Naive thymus-derived CD8-positive, alpha-beta T cell (primary cell): ENCODE measurements at regions not wholly inside any gene's neighbourhood (a gene's known extent, or its start where the extent isn't known, plus 50 kb on each side); places are given as distances from the start of the nearest gene placed in this dataset.

Source experiments
- ATAC-seq, 2 donors: fragments of 150-1000 bp; cut with Tn5 transposase in 1 of 2; sonication (Bioruptor Pico), chemical (Tn5 transposase) in 1 of 2; 1 replicate in 1 of 2; 2 replicates in 1 of 2; pipeline ENCODE4 v1.10.0; 2021; ENCODE audit warnings: mild to moderate bottlenecking in 2 of 2, moderate library complexity in 2 of 2
- POLR2A ChIA-PET: fragments of 350-600 bp; sonication (Branson Sonifier 250); formaldehyde crosslinking; loops from one replicate; lab custom pipeline; 2021; ENCODE audit warnings: antibody characterized with exemption; lab: Charles Lee
- DNase-seq, 10 donors: peaks; one replicate each; pipeline versions ENCODE4 v3.0.0 to v3.0.0-alpha.2; 2020 to 2022
- H3K27ac Mint-ChIP-seq, 10 donors: one replicate each; pipeline ENCODE4 v1.8.0; 2020 to 2022; ENCODE audit warnings: mild to moderate bottlenecking in 10 of 10, mixed read lengths in 10 of 10, moderate library complexity in 4 of 10, inconsistent platforms in 1 of 10
- H3K27me3 Mint-ChIP-seq, 5 donors: one replicate each; pipeline ENCODE4 v1.8.0; 2021 to 2022; ENCODE audit warnings: mixed read lengths in 5 of 5
- H3K36me3 Mint-ChIP-seq, 3 donors: one replicate each; pipeline ENCODE4 v1.8.0; 2020 to 2022; ENCODE audit warnings: mixed read lengths in 3 of 3, mild to moderate bottlenecking in 2 of 3, inconsistent platforms in 1 of 3
- H3K4me1 Mint-ChIP-seq, 4 donors: one replicate each; pipeline ENCODE4 v1.8.0; 2021 to 2022; ENCODE audit warnings: mixed read lengths in 4 of 4
- H3K4me3 Mint-ChIP-seq, 10 donors: one replicate each; pipeline ENCODE4 v1.8.0; 2020 to 2022; ENCODE audit warnings: mild to moderate bottlenecking in 10 of 10, mixed read lengths in 10 of 10, moderate library complexity in 6 of 10, inconsistent platforms in 1 of 10
- H3K9me3 Mint-ChIP-seq, 9 donors: one replicate each; pipeline ENCODE4 v1.8.0; 2020 to 2022; ENCODE audit warnings: mixed read lengths in 9 of 9, mild to moderate bottlenecking in 3 of 9, inconsistent platforms in 1 of 9, moderate library complexity in 1 of 9

DNA sequence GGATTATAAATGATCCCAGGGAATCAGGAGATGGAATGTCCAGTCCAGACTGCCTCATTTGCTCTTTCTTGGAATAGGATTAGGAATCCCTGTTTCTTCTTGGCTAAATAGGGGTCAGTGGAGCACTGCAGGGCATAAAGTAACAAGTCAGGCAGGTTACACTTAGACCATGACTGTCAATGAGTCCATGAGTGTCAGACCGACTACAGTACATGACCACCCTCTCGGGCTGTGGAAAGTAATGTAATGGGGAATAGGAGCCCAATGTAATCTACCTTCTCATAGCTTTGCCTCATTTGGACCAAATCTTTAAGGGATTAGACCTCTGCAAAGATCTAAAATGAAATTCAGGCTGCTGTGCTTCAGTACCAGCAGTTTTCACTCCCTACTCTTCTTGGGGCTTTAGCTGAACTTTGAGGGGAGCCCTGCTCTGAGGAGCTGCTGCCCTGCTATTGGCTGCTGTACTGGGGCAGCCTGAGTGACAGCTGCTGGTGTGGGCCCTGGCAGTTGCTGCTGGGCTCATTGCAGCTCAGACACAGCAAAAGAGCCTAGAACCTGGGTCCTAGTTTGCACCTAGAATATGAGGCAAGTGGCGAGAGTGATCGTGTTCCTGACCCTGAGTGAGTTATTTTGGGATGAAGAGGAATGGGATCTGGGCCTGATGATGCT is 62.2 kb upstream of the OR4E1 start:
- peaks cover 0 to 3% (median 0%) of the 10 kb centered on the region in 3 donors for H3K36me3 Mint-ChIP-seq
- H3K27ac Mint-ChIP-seq, result peak overlapping the region in 9 of 10 donors; percentile 19 to 91 (median 67)
- POLR2A ChIA-PET, result interaction anchor here (0.7 to 2.6 kb wide), 4 partner anchors 11 to 835 kb away, joined by 3 to 11 read pairs (median 6); no protein-coding TSS in a partner anchor
- H3K4me1 Mint-ChIP-seq, result peaks cover 6 to 12% (median 8%) of the 10 kb centered on the region in 4 donors
- H3K9me3 Mint-ChIP-seq, result no peaks in the 10 kb centered on the region
- ATAC-seq (peak; percentile 85 to 87), DNase-seq (peak in 3 of 10 donors; percentile 29 to 64 (median 39))
- H3K27me3 Mint-ChIP-seq, result peaks cover 26 to 63% (median 42%) of the 10 kb centered on the region in 5 donors
- peak overlapping the region; percentile 55 to 92 (median 70) for H3K4me3 Mint-ChIP-seq

DNA sequence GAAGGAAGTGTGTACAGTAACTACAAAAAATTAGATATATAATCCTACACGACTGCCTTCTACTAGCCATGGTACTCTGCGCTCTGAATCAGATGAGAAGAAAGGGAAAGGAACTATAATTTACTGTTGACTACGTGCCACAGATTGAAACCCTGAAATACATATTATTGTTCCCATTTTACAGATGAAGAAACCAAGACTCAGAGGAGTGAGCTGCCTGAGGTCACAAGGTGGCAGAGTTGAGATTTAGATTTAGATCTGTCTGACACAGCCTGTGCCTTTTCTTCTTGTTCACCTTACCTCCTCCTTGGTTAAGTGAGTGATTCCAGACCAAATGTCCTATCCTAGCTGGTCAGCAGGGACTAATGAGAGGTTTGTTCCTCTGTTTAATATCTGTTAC is 61.6 kb upstream of the OR4E1 start:
- Mint-ChIP-seq H3K4me3 (peak overlapping the region; percentile 55 to 92 (median 70)), H3K4me1 (peaks cover 6 to 13% (median 8%) of the 10 kb centered on the region in 4 donors), H3K27ac (peak overlapping the region in 5 of 10 donors; percentile 11 to 91 (median 43)), H3K9me3 (no peaks in the 10 kb centered on the region), H3K27me3 (peaks cover 22 to 58% (median 39%) of the 10 kb centered on the region in 5 donors), H3K36me3 (peaks cover 0 to 2% (median 0%) of the 10 kb centered on the region in 3 donors)
- no peak for DNase-seq
- POLR2A ChIA-PET, result interaction anchor here (0.7 to 2.6 kb wide), 4 partner anchors 11 to 835 kb away, joined by 3 to 11 read pairs (median 6); no protein-coding TSS in a partner anchor
- ATAC-seq, result no peak

DNA sequence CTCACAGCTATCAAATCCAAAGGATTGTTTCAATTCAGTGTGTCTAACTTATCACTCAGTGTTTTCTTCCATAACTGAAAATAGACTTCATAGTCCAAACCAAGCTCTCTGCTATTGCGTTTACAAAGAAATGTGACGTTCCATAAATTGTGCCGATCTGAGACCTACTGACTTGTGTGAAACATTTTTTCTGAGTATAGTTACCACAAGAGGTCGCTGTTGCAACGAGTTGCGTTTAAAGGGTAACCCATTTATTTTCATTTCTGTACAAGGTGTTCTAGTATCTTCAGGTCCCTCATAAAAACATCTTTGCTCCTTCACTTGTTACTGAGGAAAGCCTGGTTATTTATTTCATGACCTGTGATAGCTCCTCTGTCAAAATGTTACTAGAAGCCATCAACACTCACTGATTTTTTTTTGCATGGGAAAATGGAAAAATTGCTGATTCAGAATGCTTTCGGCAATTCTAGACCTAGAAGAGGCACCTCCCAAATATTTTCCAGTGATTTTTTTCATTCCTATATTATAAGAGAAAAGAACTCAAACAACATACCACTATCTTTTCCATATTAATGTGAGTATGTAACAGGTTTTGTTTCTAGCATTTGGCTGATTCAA is 60.9 kb upstream of the OR4E1 start:
- Mint-ChIP-seq H3K27ac (peak overlapping the region in 9 of 10 donors; percentile 9 to 91 (median 43)), H3K4me1 (peaks cover 12 to 18% (median 14%) of the 10 kb centered on the region in 4 donors), H3K9me3 (no peaks in the 10 kb centered on the region), H3K27me3 (peaks cover 15 to 52% (median 33%) of the 10 kb centered on the region in 5 donors), H3K4me3 (peak overlapping the region in 9 of 10 donors; percentile 37 to 92 (median 71)), H3K36me3 (no peaks in the 10 kb centered on the region)
- DNase-seq (peak in 8 of 10 donors; percentile 21 to 73 (median 58)), ATAC-seq (peak; percentile 50 to 54)
- POLR2A ChIA-PET, result interaction anchor here (1.1 to 2.6 kb wide), 2 partner anchors 10 to 815 kb away, joined by 4 to 11 read pairs; no protein-coding TSS in a partner anchor

DNA sequence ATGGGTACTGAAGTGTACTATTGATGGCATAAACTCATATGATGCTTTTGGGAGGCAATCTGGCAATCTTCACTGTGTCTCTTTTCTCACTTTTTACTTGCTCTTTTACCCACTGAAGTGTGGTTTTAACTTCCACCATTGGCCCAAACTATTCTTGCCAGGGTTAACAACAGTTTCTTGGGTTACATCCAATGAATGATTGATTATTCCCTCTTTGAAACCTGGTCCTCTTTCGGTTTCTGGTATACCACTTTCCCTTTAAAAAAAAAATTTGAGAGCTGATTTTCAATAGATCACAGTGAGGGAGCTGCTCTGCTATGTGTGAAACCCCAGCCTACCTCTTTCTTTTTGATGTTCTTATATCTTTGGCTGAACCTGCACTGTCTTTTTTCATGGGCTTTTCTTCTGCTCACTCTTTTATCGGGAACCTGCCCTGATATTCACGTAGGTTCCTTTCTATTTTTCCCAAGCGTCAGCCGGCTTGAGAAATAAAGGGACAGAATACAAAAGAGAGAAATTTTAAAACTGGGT is 56.1 kb upstream of the OR4E1 start:
- POLR2A ChIA-PET, result no interaction called here
- DNase-seq (peak in 2 of 10 donors; percentile 27 to 29), ATAC-seq (peak; percentile 79 to 81)
- peak overlapping the region; percentile 55 to 86 (median 78) for H3K4me3 Mint-ChIP-seq
- H3K36me3 Mint-ChIP-seq, result no peaks in the 10 kb centered on the region
- peaks cover 11 to 16% (median 13%) of the 10 kb centered on the region in 4 donors for H3K4me1 Mint-ChIP-seq
- H3K27ac Mint-ChIP-seq, result peak overlapping the region; percentile 62 to 89 (median 80)
- H3K27me3 Mint-ChIP-seq, result peaks cover 7 to 23% (median 20%) of the 10 kb centered on the region in 5 donors
- no peaks in the 10 kb centered on the region for H3K9me3 Mint-ChIP-seq

DNA sequence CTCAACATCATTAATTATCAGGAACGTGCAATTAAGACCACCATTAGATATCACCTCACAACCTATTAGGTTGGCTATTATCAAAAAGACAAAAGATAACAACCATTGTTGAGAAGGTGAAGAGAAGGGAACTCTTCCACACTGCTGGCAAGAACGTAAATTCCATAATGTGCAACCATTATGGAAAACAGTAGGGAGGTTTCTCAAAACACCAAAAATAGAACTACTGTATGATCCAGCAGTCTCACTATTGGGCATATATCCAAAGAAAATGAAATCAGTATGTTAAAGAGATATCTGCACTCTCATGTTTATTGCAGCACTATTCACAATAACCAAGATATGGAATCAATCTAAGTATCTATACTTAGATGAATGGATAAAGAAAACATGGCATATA is 51.6 kb upstream of the OR4E1 start:
- POLR2A ChIA-PET, result interaction anchor here (1.0 to 3.3 kb wide), 3 partner anchors 10 to 821 kb away, joined by 3 to 11 read pairs (median 4); no protein-coding TSS in a partner anchor
- Mint-ChIP-seq H3K27ac (no peak overlapping the region), H3K4me1 (peaks cover 5 to 11% (median 9%) of the 10 kb centered on the region in 4 donors), H3K36me3 (no peaks in the 10 kb centered on the region), H3K9me3 (no peaks in the 10 kb centered on the region), H3K4me3 (peak overlapping the region in 1 of 10 donors; percentile 74), H3K27me3 (peaks cover 9 to 48% (median 27%) of the 10 kb centered on the region in 5 donors)
- ATAC-seq (no peak), DNase-seq (no peak)

DNA sequence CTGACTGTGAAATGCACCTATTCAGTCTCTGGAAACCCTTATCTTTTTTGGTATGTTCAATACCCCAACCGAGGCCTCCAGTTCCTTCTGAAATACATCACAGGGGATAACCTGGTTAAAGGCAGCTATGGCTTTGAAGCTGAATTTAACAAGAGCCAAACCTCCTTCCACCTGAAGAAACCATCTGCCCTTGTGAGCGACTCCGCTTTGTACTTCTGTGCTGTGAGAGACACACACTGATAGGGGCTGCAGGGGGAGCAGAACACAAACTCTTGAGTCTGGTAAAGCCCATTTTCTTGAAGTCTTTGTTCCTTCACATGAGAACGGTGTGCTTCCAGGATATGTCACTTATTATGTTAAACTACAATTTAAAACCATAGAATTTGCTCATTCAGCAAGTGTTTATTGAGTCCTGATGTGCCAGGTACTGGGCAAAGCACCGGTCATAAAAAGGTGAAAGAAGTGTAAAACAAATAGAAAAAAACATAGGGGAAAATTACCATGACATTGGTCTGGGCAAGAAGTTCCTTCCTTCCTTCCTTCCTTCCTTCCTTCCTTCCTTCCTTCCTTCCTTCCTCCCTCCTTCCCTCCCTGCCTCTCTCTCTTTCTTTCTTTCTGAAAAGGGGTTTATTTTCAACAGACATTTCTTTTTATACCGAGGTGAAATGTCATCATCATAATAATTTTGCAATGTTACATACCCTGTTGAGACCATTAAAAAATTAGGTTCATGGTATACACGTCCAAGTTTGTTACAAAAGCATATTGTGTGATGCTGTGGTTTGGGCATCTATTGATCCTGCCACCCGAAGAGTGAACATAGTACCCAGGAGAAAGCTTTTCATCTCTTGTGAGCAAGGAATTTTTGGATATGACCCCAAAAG is 50.7 kb upstream of the OR4E1 start:
- H3K4me1 Mint-ChIP-seq, result peaks cover 0 to 5% (median 2%) of the 10 kb centered on the region in 4 donors
- peak; percentile 65 to 69 for ATAC-seq

DNA sequence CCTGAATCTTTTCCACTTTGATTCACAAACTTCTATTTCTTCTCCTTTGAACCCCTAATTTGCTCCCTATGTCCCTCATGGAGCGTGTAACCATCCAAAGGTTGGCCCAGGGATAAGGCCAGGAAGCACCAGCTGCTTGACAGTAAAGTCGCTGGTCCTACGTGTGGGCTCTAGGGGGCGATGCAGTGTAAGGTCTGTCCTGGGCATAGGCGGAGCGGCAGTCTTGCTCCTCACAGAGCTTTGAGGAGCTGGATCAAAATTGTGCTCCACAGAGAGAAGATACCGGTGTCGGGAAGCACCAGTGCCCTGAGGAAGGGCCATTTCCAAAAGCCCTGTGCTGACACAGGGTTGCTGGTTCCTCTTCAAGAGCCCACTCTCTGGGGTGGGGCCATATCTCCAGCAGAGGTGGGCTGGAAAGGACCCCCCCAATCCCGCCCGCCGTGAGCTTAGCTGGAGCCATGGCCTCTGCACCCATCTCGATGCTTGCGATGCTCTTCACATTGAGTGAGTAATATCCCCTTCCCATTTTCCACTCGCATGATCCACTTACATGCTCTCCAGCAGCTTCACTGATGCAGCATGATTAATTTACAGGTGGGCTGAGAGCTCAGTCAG is 49.9 kb upstream of the OR4E1 start:
- POLR2A ChIA-PET, result interaction anchor here (0.7 to 3.3 kb wide), 11 partner anchors 11 to 842 kb away, joined by 3 to 12 read pairs (median 5); no protein-coding TSS in a partner anchor
- H3K36me3 Mint-ChIP-seq, result no peaks in the 10 kb centered on the region
- H3K27me3 Mint-ChIP-seq, result peaks cover 12 to 56% (median 28%) of the 10 kb centered on the region in 5 donors
- H3K4me3 Mint-ChIP-seq, result peak overlapping the region; percentile 39 to 95 (median 80)
- DNase-seq (peak in 8 of 10 donors; percentile 11 to 70 (median 40)), ATAC-seq (peak; percentile 76 to 81)
- peaks cover 0 to 5% (median 1%) of the 10 kb centered on the region in 4 donors for H3K4me1 Mint-ChIP-seq
- H3K9me3 Mint-ChIP-seq, result no peaks in the 10 kb centered on the region
- H3K27ac Mint-ChIP-seq, result peak overlapping the region; percentile 2 to 89 (median 76)

More for the DNA sequence above, 50.7 kb upstream of the OR4E1 start:
- H3K36me3 Mint-ChIP-seq, result no peaks in the 10 kb centered on the region
- H3K4me3 Mint-ChIP-seq, result peak overlapping the region; percentile 39 to 95 (median 80)
- H3K9me3 Mint-ChIP-seq, result no peaks in the 10 kb centered on the region
- POLR2A ChIA-PET, result interaction anchor here (0.7 to 3.3 kb wide), 12 partner anchors 11 to 841 kb away, joined by 3 to 12 read pairs (median 4); no protein-coding TSS in a partner anchor
- H3K27me3 Mint-ChIP-seq, result peaks cover 12 to 49% (median 27%) of the 10 kb centered on the region in 5 donors
- peak in 1 of 10 donors; percentile 20 for DNase-seq
- peak overlapping the region in 6 of 10 donors; percentile 44 to 89 (median 72) for H3K27ac Mint-ChIP-seq
